ENCODE measurements at regions not wholly inside any gene's neighbourhood (a gene's known extent, or its start where the extent isn't known, plus 50 kb on each side); places are given as distances from the start of the nearest gene placed in this dataset.

DNA sequence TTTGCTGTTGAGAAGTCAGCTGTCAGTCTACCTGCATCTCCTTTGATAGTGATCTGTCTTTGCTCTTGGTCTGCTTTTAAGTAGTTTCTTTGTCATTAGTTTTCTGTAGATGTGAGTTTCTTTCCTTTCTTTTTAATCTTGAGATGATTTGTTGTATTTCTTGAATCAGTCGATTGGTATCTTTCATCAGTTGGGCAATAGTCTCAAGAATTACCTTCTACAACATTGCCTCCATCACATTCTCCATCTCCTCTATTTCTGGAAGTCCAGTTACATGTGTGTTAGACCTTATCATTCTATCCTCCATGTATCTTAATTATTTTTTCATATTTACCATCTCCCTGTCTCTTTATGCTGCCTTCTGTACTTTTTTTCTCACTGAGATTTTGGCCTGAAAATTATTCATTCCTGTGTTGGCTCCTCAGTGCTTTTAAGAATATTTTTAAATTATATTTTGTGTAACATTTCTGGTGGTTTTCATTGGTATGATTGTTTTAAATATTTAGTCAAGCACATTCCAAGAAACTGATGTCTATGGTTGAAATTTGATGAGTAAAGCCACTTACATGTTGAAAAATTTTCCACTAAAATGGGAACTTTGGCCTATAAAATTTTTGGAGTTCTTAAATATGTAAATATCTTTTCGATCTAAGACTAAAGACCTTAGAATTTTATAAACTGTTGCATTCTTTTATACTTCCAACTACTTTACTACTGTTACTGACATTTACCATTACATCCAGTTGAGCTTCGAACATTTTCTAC is 239.5 kb upstream of the MGAT5 start:
- no peaks in the 10 kb centered on the region for H3K9me2 ChIP-seq (ENCODE audit: low read depth, low read length)
- no peaks in the 10 kb centered on the region for H3F3A ChIP-seq (ENCODE audit: insufficient read depth, low read length)
- no peaks in the 10 kb centered on the region for H4K20me1 ChIP-seq (ENCODE audit: insufficient read depth, low read length)
- H3K4me2 ChIP-seq (ENCODE audit: low read length) = no peak overlapping the region
- TF ChIP-seq, protein P1, sequence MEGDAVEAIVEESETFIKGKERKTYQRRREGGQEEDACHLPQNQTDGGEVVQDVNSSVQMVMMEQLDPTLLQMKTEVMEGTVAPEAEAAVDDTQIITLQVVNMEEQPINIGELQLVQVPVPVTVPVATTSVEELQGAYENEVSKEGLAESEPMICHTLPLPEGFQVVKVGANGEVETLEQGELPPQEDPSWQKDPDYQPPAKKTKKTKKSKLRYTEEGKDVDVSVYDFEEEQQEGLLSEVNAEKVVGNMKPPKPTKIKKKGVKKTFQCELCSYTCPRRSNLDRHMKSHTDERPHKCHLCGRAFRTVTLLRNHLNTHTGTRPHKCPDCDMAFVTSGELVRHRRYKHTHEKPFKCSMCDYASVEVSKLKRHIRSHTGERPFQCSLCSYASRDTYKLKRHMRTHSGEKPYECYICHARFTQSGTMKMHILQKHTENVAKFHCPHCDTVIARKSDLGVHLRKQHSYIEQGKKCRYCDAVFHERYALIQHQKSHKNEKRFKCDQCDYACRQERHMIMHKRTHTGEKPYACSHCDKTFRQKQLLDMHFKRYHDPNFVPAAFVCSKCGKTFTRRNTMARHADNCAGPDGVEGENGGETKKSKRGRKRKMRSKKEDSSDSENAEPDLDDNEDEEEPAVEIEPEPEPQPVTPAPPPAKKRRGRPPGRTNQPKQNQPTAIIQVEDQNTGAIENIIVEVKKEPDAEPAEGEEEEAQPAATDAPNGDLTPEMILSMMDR (IDR thresholded peaks at IDR 0.05; ENCODE audit: low read length) = no peak
- no peak overlapping the region for H3K27ac ChIP-seq (ENCODE audit: low read depth, low read length, poor library complexity, severe bottlenecking)
- H3K9me3 ChIP-seq (ENCODE audit: low read length) = no peaks in the 10 kb centered on the region
- no peaks in the 10 kb centered on the region for H3K27me3 ChIP-seq (ENCODE audit: insufficient read depth, low read length)
- H3K36me3 ChIP-seq (ENCODE audit: insufficient read depth, low read length) = no peaks in the 10 kb centered on the region
- H2AFZ ChIP-seq (ENCODE audit: low read length) = no peak overlapping the region
- H3K9ac ChIP-seq (ENCODE audit: low read length) = no peak overlapping the region
- no peak overlapping the region for H3K4me3 ChIP-seq (ENCODE audit: low read depth, low read length, poor library complexity, severe bottlenecking)
- H3K79me2 ChIP-seq (ENCODE audit: insufficient read depth, low read length) = no peaks in the 10 kb centered on the region
- no peaks in the 10 kb centered on the region for H3K4me1 ChIP-seq (ENCODE audit: insufficient read depth, low read length, severe bottlenecking)

DNA sequence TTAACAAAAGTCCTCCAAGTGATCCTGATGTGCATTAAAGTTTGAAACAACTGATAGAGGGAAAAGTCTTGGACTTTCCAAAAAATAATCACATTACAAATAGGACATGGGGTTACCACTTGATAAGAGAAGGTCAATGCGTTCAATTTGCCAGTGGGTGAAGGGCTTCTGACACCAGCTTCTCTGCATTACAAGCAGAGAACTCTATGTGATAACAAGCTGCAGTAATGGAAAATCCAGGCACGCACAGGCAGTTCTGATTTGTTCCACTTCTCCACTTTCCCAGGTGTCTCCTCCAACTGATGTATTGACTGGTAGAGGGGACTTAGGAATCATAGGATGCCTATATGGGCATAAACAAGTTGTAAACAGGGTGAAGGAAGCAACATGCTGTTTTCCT is 234.0 kb upstream of the MGAT5 start:
- Histone ChIP-seq H3F3A (ENCODE audit: insufficient read depth, low read length) (no peaks in the 10 kb centered on the region), H3K27me3 (ENCODE audit: insufficient read depth, low read length) (no peaks in the 10 kb centered on the region), H3K4me1 (ENCODE audit: insufficient read depth, low read length, severe bottlenecking) (no peaks in the 10 kb centered on the region), H3K79me2 (ENCODE audit: insufficient read depth, low read length) (no peaks in the 10 kb centered on the region), H3K27ac (ENCODE audit: low read depth, low read length, poor library complexity, severe bottlenecking) (no peak overlapping the region), H4K20me1 (ENCODE audit: insufficient read depth, low read length) (no peaks in the 10 kb centered on the region), H3K9me3 (ENCODE audit: low read length) (no peaks in the 10 kb centered on the region), H3K36me3 (ENCODE audit: insufficient read depth, low read length) (no peaks in the 10 kb centered on the region), H3K9ac (ENCODE audit: low read length) (no peak overlapping the region), H2AFZ (ENCODE audit: low read length) (no peak overlapping the region), H3K4me2 (ENCODE audit: low read length) (no peak overlapping the region), H3K4me3 (ENCODE audit: low read depth, low read length, poor library complexity, severe bottlenecking) (no peak overlapping the region), H3K9me2 (ENCODE audit: low read depth, low read length) (no peaks in the 10 kb centered on the region)
- TF ChIP-seq, protein P1 (IDR thresholded peaks at IDR 0.05; ENCODE audit: low read length) = no peak
- no peak for TF ChIP-seq EZH2 (IDR thresholded peaks at IDR 0.05; ENCODE audit: borderline replicate concordance, low read length)

DNA sequence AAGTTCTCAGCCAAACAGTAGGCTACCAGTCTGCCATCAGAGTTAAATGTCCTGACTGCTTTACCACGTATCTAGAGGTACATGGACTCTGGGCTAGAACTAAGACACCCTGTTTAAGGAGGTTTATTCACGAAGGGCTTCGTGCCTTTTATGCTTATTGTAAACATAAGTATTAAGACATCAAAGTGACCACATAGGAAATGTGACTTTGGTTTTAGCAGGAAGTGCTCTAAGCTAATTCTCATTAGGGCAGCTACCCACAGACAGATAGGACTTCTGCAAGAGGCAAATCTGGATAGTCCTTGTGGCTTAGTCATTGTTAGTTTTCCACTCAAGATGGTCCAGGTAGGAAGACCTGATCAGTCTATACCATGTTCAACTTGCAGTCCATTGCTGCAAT is 233.3 kb upstream of the MGAT5 start:
- H3K4me3 ChIP-seq (ENCODE audit: low read depth, low read length, poor library complexity, severe bottlenecking) = no peak overlapping the region
- H3K79me2 ChIP-seq (ENCODE audit: insufficient read depth, low read length) = no peaks in the 10 kb centered on the region
- H3K4me2 ChIP-seq (ENCODE audit: low read length) = no peak overlapping the region
- no peaks in the 10 kb centered on the region for H3F3A ChIP-seq (ENCODE audit: insufficient read depth, low read length)
- no peak overlapping the region for H2AFZ ChIP-seq (ENCODE audit: low read length)
- no peaks in the 10 kb centered on the region for H4K20me1 ChIP-seq (ENCODE audit: insufficient read depth, low read length)
- no peaks in the 10 kb centered on the region for H3K36me3 ChIP-seq (ENCODE audit: insufficient read depth, low read length)
- no peaks in the 10 kb centered on the region for H3K9me3 ChIP-seq (ENCODE audit: low read length)
- H3K27ac ChIP-seq (ENCODE audit: low read depth, low read length, poor library complexity, severe bottlenecking) = no peak overlapping the region
- no peak for TF ChIP-seq EZH2 (IDR thresholded peaks at IDR 0.05; ENCODE audit: borderline replicate concordance, low read length)
- TF ChIP-seq, protein P1 (IDR thresholded peaks at IDR 0.05; ENCODE audit: low read length) = no peak
- no peaks in the 10 kb centered on the region for H3K4me1 ChIP-seq (ENCODE audit: insufficient read depth, low read length, severe bottlenecking)
- no peaks in the 10 kb centered on the region for H3K27me3 ChIP-seq (ENCODE audit: insufficient read depth, low read length)
- H3K9me2 ChIP-seq (ENCODE audit: low read depth, low read length) = no peaks in the 10 kb centered on the region
- no peak overlapping the region for H3K9ac ChIP-seq (ENCODE audit: low read length)
